HEK293 (cell line): ENCODE measurements at regions not wholly inside any gene's neighbourhood (a gene's known extent, or its start where the extent isn't known, plus 50 kb on each side); places are given as distances from the start of the nearest gene placed in this dataset.
A peak's percentile ranks its signal among the peaks of the same experiment; 100 is the strongest.

Experiments
- CTCF ChIA-PET: fragments of 350-600 bp; formaldehyde crosslinking; extraction: SDS; loops from one replicate; lab custom pipeline; 2021; ENCODE audit warnings: antibody characterized with exemption; lab: Yijun Ruan, JAX
- POLR2A ChIA-PET: fragments of 300-600 bp; formaldehyde crosslinking; extraction: SDS; loops from one replicate; lab custom pipeline; 2020; ENCODE audit warnings: antibody characterized with exemption, inconsistent platforms; lab: Yijun Ruan, JAX
- H3K27ac ChIP-seq: fragments of 200-500 bp; sonication (Bioruptor generic); 2 replicates; pipeline ENCODE4 v1.5.1; 2014; ENCODE audit warnings: low read depth, low read length, control low read depth, inconsistent platforms; ENCODE audit errors: extremely low read depth
- H3K36me3 ChIP-seq, 2 experiments: fragments of 200-500 bp in 1 of 2; sonication (Bioruptor generic) in 1 of 2; 1 replicate in 1 of 2; 2 replicates in 1 of 2; pipeline ENCODE4 v1.5.1; 2014 to 2017; ENCODE audit warnings: inconsistent platforms in 2 of 2, low read length in 2 of 2; ENCODE audit not compliant: control insufficient read depth in 2 of 2, insufficient read depth in 1 of 2
- H3K4me1 ChIP-seq: fragments of 200-500 bp; sonication (Bioruptor generic); 2 replicates; pipeline ENCODE4 v1.5.1; 2014; ENCODE audit warnings: mild to moderate bottlenecking, low read length, inconsistent platforms; ENCODE audit not compliant: control insufficient read depth, insufficient read depth
- H3K4me3 ChIP-seq: 2 replicates; pipeline ENCODE4 v1.5.1; 2011; ENCODE audit warnings: low read depth, mild to moderate bottlenecking, control low read depth, low read length, moderate library complexity
- H3K9me3 ChIP-seq: fragments of 200-500 bp; sonication (Bioruptor generic); 2 replicates; pipeline ENCODE4 v1.5.1; 2014; ENCODE audit warnings: low read depth, low read length, inconsistent platforms; ENCODE audit not compliant: control insufficient read depth, insufficient read depth
- ELK4 ChIP-seq: IDR thresholded peaks from 2 replicates; pipeline ENCODE4 v1.6.1; 2011; ENCODE audit warnings: mild to moderate bottlenecking, low read depth, low read length, borderline replicate concordance
- KLF17 ChIP-seq: fragments of 450-650 bp; formaldehyde crosslinking; IDR thresholded peaks from 2 replicates; pipeline ENCODE4 v1.5.1; 2016; ENCODE audit warnings: missing biosample characterization, missing genetic modification characterization
- OSR2 ChIP-seq: fragments of 450-650 bp; formaldehyde crosslinking; IDR thresholded peaks from 2 replicates; pipeline ENCODE4 v1.5.1; 2016; ENCODE audit warnings: missing biosample characterization, missing genetic modification characterization
- PRDM2 ChIP-seq: fragments of 450-650 bp; formaldehyde crosslinking; IDR thresholded peaks from 2 replicates; pipeline ENCODE4 v1.5.1; 2016; ENCODE audit warnings: missing biosample characterization, missing genetic modification characterization, borderline replicate concordance
- SCRT1 ChIP-seq: fragments of 450-650 bp; formaldehyde crosslinking; IDR thresholded peaks from 2 replicates; pipeline ENCODE4 v1.5.1; 2016; ENCODE audit warnings: missing biosample characterization, missing genetic modification characterization, borderline replicate concordance
- SCRT2 ChIP-seq: fragments of 450-650 bp; formaldehyde crosslinking; IDR thresholded peaks from 2 replicates; pipeline ENCODE4 v1.5.1; 2016; ENCODE audit warnings: missing biosample characterization, missing genetic modification characterization
- SP2 ChIP-seq: fragments of 450-650 bp; formaldehyde crosslinking; IDR thresholded peaks from 2 replicates; pipeline ENCODE4 v1.5.1; 2016; ENCODE audit warnings: missing biosample characterization, missing genetic modification characterization
- TRIM28 ChIP-seq: IDR thresholded peaks from 2 replicates; pipeline ENCODE4 v1.6.1; 2011; ENCODE audit warnings: low read length, control low read depth, borderline replicate concordance
- ZIC2 ChIP-seq: fragments of 450-650 bp; formaldehyde crosslinking; IDR thresholded peaks from 2 replicates; pipeline ENCODE4 v1.5.1; 2016; ENCODE audit warnings: missing biosample characterization, missing genetic modification characterization
- ZNF18 ChIP-seq: fragments of 450-650 bp; formaldehyde crosslinking; IDR thresholded peaks from 2 replicates; pipeline ENCODE4 v1.5.1; 2016; ENCODE audit warnings: missing biosample characterization, missing genetic modification characterization
- ZNF184 ChIP-seq: fragments of 450-650 bp; IDR thresholded peaks from 2 replicates; pipeline ENCODE4 v1.5.1; 2018; ENCODE audit warnings: missing biosample characterization, mild to moderate bottlenecking, missing genetic modification characterization
- ZNF354C ChIP-seq: fragments of 450-650 bp; formaldehyde crosslinking; IDR thresholded peaks from 2 replicates; pipeline ENCODE4 v1.5.1; 2016; ENCODE audit warnings: missing biosample characterization, missing genetic modification characterization, low read depth, borderline replicate concordance
- ZNF473 ChIP-seq: fragments of 450-650 bp; formaldehyde crosslinking; IDR thresholded peaks from 2 replicates; pipeline ENCODE4 v1.5.1; 2017; ENCODE audit warnings: missing biosample characterization, missing genetic modification characterization
- ZNF510 ChIP-seq: fragments of 450-650 bp; formaldehyde crosslinking; IDR thresholded peaks from 2 replicates; pipeline ENCODE4 v1.5.1; 2018; ENCODE audit warnings: mild to moderate bottlenecking, missing genetic modification characterization, missing biosample characterization; ENCODE audit not compliant: insufficient replicate concordance
- ZNF548 ChIP-seq: fragments of 450-650 bp; formaldehyde crosslinking; IDR thresholded peaks from 2 replicates; pipeline ENCODE4 v1.5.1; 2016; ENCODE audit warnings: missing biosample characterization, missing genetic modification characterization
- ZNF76 ChIP-seq: fragments of 450-650 bp; formaldehyde crosslinking; IDR thresholded peaks from 2 replicates; pipeline ENCODE4; 2016; ENCODE audit warnings: low read depth, missing biosample characterization, missing genetic modification characterization, borderline replicate concordance

GRCh38 chr1:170360601-170361000 lies 171.4 kb upstream of the GORAB start:
- CTCF ChIA-PET = interaction anchor here (0.6 to 0.7 kb wide), 2 partner anchors 205 to 662 kb away, joined by 3 read pairs; no protein-coding TSS in a partner anchor
- H3K27ac ChIP-seq = no peak overlapping the region
- no peak for TF ChIP-seq ZNF473 (tag by site-specific recombination)
- TF ChIP-seq OSR2 (tag by site-specific recombination) = peak; percentile 48
- no peaks in the 10 kb centered on the region for H3K9me3 ChIP-seq
- POLR2A ChIA-PET = no interaction called here
- no peaks in the 10 kb centered on the region for H3K4me1 ChIP-seq
- H3K4me3 ChIP-seq = no peak overlapping the region
- no peaks in the 10 kb centered on the region for H3K36me3 ChIP-seq

GRCh38 chr1:170365331-170365730 lies 166.6 kb upstream of the GORAB start:
- no peak for TF ChIP-seq ZNF76 (tag by site-specific recombination)
- no peak for TF ChIP-seq ZIC2 (tag by site-specific recombination)
- no peak for TF ChIP-seq TRIM28
- no peak for TF ChIP-seq ZNF510
- CTCF ChIA-PET = no interaction called here
- POLR2A ChIA-PET = no interaction called here
- Histone ChIP-seq H3K9me3 (no peaks in the 10 kb centered on the region), H3K4me1 (no peaks in the 10 kb centered on the region), H3K27ac (no peak overlapping the region), H3K36me3 (no peaks in the 10 kb centered on the region), H3K4me3 (no peak overlapping the region)

GRCh38 chr1:170366980-170367379 lies 165.0 kb upstream of the GORAB start:
- TF ChIP-seq ZNF184 (tag by site-specific recombination) = no peak
- TF ChIP-seq ZNF548 (tag by site-specific recombination) = no peak
- no peak for TF ChIP-seq SP2
- peak; percentile 72 for TF ChIP-seq SCRT2 (tag by site-specific recombination)
- no peak for TF ChIP-seq ELK4
- no peak for TF ChIP-seq ZNF473 (tag by site-specific recombination)
- no peak for TF ChIP-seq ZNF354C (tag by site-specific recombination)
- TF ChIP-seq PRDM2 (tag by site-specific recombination) = no peak
- TF ChIP-seq KLF17 (tag by site-specific recombination) = no peak
- no peak for TF ChIP-seq ZNF18 (tag by site-specific recombination)
- peak; percentile 35; the same call in 1 of the 2 replicates for TF ChIP-seq SCRT1 (tag by site-specific recombination)
- no peaks in the 10 kb centered on the region for H3K9me3 ChIP-seq
- CTCF ChIA-PET = no interaction called here
- POLR2A ChIA-PET = no interaction called here
- H3K27ac ChIP-seq = no peak overlapping the region
- no peak overlapping the region for H3K4me3 ChIP-seq
- no peaks in the 10 kb centered on the region for H3K4me1 ChIP-seq
- no peaks in the 10 kb centered on the region for H3K36me3 ChIP-seq
